Endodermal cell (in vitro differentiated cells): ENCODE measurements at regions not wholly inside any gene's neighbourhood (a gene's known extent, or its start where the extent isn't known, plus 50 kb on each side); places are given as distances from the start of the nearest gene placed in this dataset.

Experiments used
- DNase-seq: peaks from one replicate; pipeline ENCODE4 v3.0.0-alpha.2; 2017
- H3K27ac ChIP-seq: 2 replicates; pipeline ENCODE4 v1.5.1; 2013; ENCODE audit warnings: mild to moderate bottlenecking, low read depth, low read length, moderate library complexity
- H3K27me3 ChIP-seq: 2 replicates; pipeline ENCODE4 v1.6.1; 2013; ENCODE audit warnings: mild to moderate bottlenecking, low read length, moderate library complexity; ENCODE audit not compliant: insufficient read depth, control insufficient read depth, poor library complexity, severe bottlenecking
- H3K36me3 ChIP-seq: 2 replicates; pipeline ENCODE4 v1.7.0; 2013; ENCODE audit warnings: mild to moderate bottlenecking, low read length, moderate library complexity; ENCODE audit not compliant: control insufficient read depth, insufficient read depth
- H3K4me1 ChIP-seq: one replicate; pipeline ENCODE4 v1.7.0; 2013; ENCODE audit warnings: low read length; ENCODE audit not compliant: control insufficient read depth, insufficient read depth
- H3K4me3 ChIP-seq: 2 replicates; pipeline ENCODE4 v1.5.1; 2013; ENCODE audit warnings: mild to moderate bottlenecking, low read length, moderate library complexity
- H3K9ac ChIP-seq: 2 replicates; pipeline ENCODE4 v1.6.1; 2013; ENCODE audit warnings: mild to moderate bottlenecking, low read length, moderate library complexity; ENCODE audit not compliant: poor library complexity, severe bottlenecking; ENCODE audit errors: extremely low read depth
- H3K9me3 ChIP-seq: 2 replicates; pipeline ENCODE4 v1.6.1; 2013; ENCODE audit warnings: mild to moderate bottlenecking, low read length, moderate library complexity; ENCODE audit not compliant: control insufficient read depth
- H3K27ac Mint-ChIP-seq: 2 replicates; pipeline ENCODE4 v1.8.0; 2020; ENCODE audit warnings: mixed read lengths
- H3K27me3 Mint-ChIP-seq: 2 replicates; pipeline ENCODE4 v1.8.0; 2021; ENCODE audit warnings: mild to moderate bottlenecking, mixed read lengths; ENCODE audit not compliant: insufficient read depth
- H3K36me3 Mint-ChIP-seq: 2 replicates; pipeline ENCODE4 v1.8.0; 2020; ENCODE audit warnings: low read depth, mixed read lengths
- H3K4me1 Mint-ChIP-seq: 2 replicates; pipeline ENCODE4 v1.8.0; 2020; ENCODE audit warnings: mixed read lengths
- H3K4me3 Mint-ChIP-seq: 2 replicates; pipeline ENCODE4 v1.8.0; 2020; ENCODE audit warnings: mild to moderate bottlenecking, moderate library complexity, mixed read lengths
- H3K9me3 Mint-ChIP-seq: 2 replicates; pipeline ENCODE4 v1.8.0; 2020; ENCODE audit warnings: mild to moderate bottlenecking, mixed read lengths
- CTCF ChIP-seq: fragments of 200-600 bp; sonication (generic); conservative IDR thresholded peaks from 2 replicates; pipeline ENCODE4 v1.5.0; 2021; ENCODE audit warnings: antibody characterized with exemption, mild to moderate bottlenecking
- WGBS, 2 experiments: methylation state at CpG; one replicate each; pipeline versions ENCODE4 v1.1.5 to v1.1.7; 2013; ENCODE audit warnings: missing lambda C conversion rate in 2 of 2, mixed read lengths in 1 of 2; ENCODE audit not compliant: insufficient coverage in 1 of 2, insufficient read length in 1 of 2; 5-methylcytosine and 5-hydroxymethylcytosine counted together

- peaks cover 2% of the 10 kb centered on the region for H3K36me3 Mint-ChIP-seq
- Histone ChIP-seq H3K27me3 (no peaks in the 10 kb centered on the region), H3K9me3 (peaks cover 13% of the 10 kb centered on the region), H3K4me1 (no peaks in the 10 kb centered on the region), H3K4me3 (no peak overlapping the region), H3K9ac (no peak overlapping the region), H3K27ac (no peak overlapping the region), H3K36me3 (no peaks in the 10 kb centered on the region)
- TF ChIP-seq CTCF: no peak
- H3K4me3 Mint-ChIP-seq: no peak overlapping the region
- 47% methylated on average over 1 of the region's 1 CpG; no CpG with 5 or more reads in 1 of the 2 experiments for WGBS, 2 experiments
- no peaks in the 10 kb centered on the region for H3K27me3 Mint-ChIP-seq
- H3K4me1 Mint-ChIP-seq: no peaks in the 10 kb centered on the region
- H3K27ac Mint-ChIP-seq: no peak overlapping the region
- H3K9me3 Mint-ChIP-seq: peaks cover 76% of the 10 kb centered on the region
- no peak for DNase-seq
These were observed 951.5 kb upstream of the POU3F4 start for GRCh38 chrX:82556588-82556987.

- Histone ChIP-seq H3K4me1 (no peaks in the 10 kb centered on the region), H3K27me3 (no peaks in the 10 kb centered on the region), H3K9me3 (no peaks in the 10 kb centered on the region), H3K36me3 (no peaks in the 10 kb centered on the region), H3K9ac (no peak overlapping the region), H3K4me3 (no peak overlapping the region), H3K27ac (no peak overlapping the region)
- no peak for TF ChIP-seq CTCF
- no peak overlapping the region for H3K4me3 Mint-ChIP-seq
- H3K36me3 Mint-ChIP-seq: no peaks in the 10 kb centered on the region
- peaks cover 36% of the 10 kb centered on the region for H3K9me3 Mint-ChIP-seq
- H3K27ac Mint-ChIP-seq: no peak overlapping the region
- no peak for DNase-seq
- H3K27me3 Mint-ChIP-seq: no peaks in the 10 kb centered on the region
- WGBS, 2 experiments: no CpG with 5 or more reads among the region's 3 CpGs
- H3K4me1 Mint-ChIP-seq: no peaks in the 10 kb centered on the region
These were observed 922.2 kb upstream of the POU3F4 start for GRCh38 chrX:82585868-82586267.

GRCh38 chrX:82589410-82589809 is 918.7 kb upstream of the POU3F4 start:
- H3K9me3 Mint-ChIP-seq: peaks cover 43% of the 10 kb centered on the region
- no peaks in the 10 kb centered on the region for H3K27me3 ChIP-seq
- no peak overlapping the region for H3K9ac ChIP-seq
- no peaks in the 10 kb centered on the region for H3K27me3 Mint-ChIP-seq
- DNase-seq: no peak
- H3K4me3 Mint-ChIP-seq: no peak overlapping the region
- WGBS, 2 experiments: 98 to 100% methylated on average over 1 to 5 of the region's 5 CpGs
- H3K4me1 Mint-ChIP-seq: no peaks in the 10 kb centered on the region
- H3K27ac ChIP-seq: no peak overlapping the region
- no peaks in the 10 kb centered on the region for H3K4me1 ChIP-seq
- H3K4me3 ChIP-seq: no peak overlapping the region
- no peak overlapping the region for H3K27ac Mint-ChIP-seq
- no peaks in the 10 kb centered on the region for H3K36me3 Mint-ChIP-seq
- H3K9me3 ChIP-seq: no peaks in the 10 kb centered on the region
- no peak for TF ChIP-seq CTCF
- H3K36me3 ChIP-seq: no peaks in the 10 kb centered on the region
